ENCODE measurements at regions not wholly inside any gene's neighbourhood (a gene's known extent, or its start where the extent isn't known, plus 50 kb on each side); places are given as distances from the start of the nearest gene placed in this dataset.

GRCh38 chr3:176202652-176203051 is 994.6 kb downstream of the TBL1XR1 start:
- intact Hi-C loops (cut with DNase I), result no loop called here
- 77 to 88% methylated on average over 2 of the region's 2 CpGs for WGBS, 2 donors
- no peak for ATAC-seq
- DNase-seq, result no peak
- peaks cover 0 to 49% (median 1%) of the 10 kb centered on the region in 11 donors for H3K9me3 ChIP-seq
- TF ChIP-seq CTCF (IDR thresholded peaks at IDR 0.05), result no peak
- no peak overlapping the region for H3K27ac ChIP-seq
- H3K36me3 ChIP-seq, result no peaks in the 10 kb centered on the region
- no peaks in the 10 kb centered on the region for H3K27me3 ChIP-seq
- H3K4me1 ChIP-seq, result no peaks in the 10 kb centered on the region
- H3K4me3 ChIP-seq, result no peak overlapping the region

- intact Hi-C loops (cut with DNase I), result no loop called here
Measured at GRCh38 chr3:176193032-176193730, 1004.1 kb downstream of the TBL1XR1 start.

GRCh38 chr3:176190755-176191154 is 1006.5 kb downstream of the TBL1XR1 start:
- TF ChIP-seq CTCF (IDR thresholded peaks at IDR 0.05), result no peak
- H3K27ac ChIP-seq, result no peak overlapping the region
- no peaks in the 10 kb centered on the region for H3K36me3 ChIP-seq
- intact Hi-C loops (cut with DNase I), result no loop called here
- ATAC-seq, result no peak
- H3K4me1 ChIP-seq, result no peaks in the 10 kb centered on the region
- H3K9me3 ChIP-seq, result peaks cover 0 to 20% (median 0%) of the 10 kb centered on the region in 11 donors
- H3K4me3 ChIP-seq, result no peak overlapping the region
- DNase-seq, result no peak
- H3K27me3 ChIP-seq, result no peaks in the 10 kb centered on the region

More at GRCh38 chr3:176193032-176193730, 1004.1 kb downstream of the TBL1XR1 start:
- Histone ChIP-seq H3K4me3 (no peak overlapping the region), H3K4me1 (no peaks in the 10 kb centered on the region), H3K9me3 (peaks cover 0 to 44% (median 8%) of the 10 kb centered on the region in 11 donors), H3K27me3 (no peaks in the 10 kb centered on the region), H3K27ac (no peak overlapping the region), H3K36me3 (no peaks in the 10 kb centered on the region)
- no peak for TF ChIP-seq CTCF (IDR thresholded peaks at IDR 0.05)
- no peak for DNase-seq
- ATAC-seq, result peak in 2 of 8 donors; percentile 30 to 39

- intact Hi-C loops (cut with DNase I), result no loop called here
- Histone ChIP-seq H3K27me3 (no peaks in the 10 kb centered on the region), H3K4me3 (no peak overlapping the region), H3K4me1 (no peaks in the 10 kb centered on the region), H3K27ac (no peak overlapping the region), H3K36me3 (no peaks in the 10 kb centered on the region), H3K9me3 (peaks cover 0 to 4% (median 0%) of the 10 kb centered on the region in 11 donors)
- 0 to 77% methylated on average over 1 of the region's 1 CpG for WGBS, 2 donors
- DNase-seq (no peak), ATAC-seq (no peak)
- TF ChIP-seq CTCF (IDR thresholded peaks at IDR 0.05), result no peak
Measured at GRCh38 chr3:176183181-176183580, 1014.1 kb downstream of the TBL1XR1 start.

All from heart right ventricle (tissue), 16 donors.